Esophagus muscularis mucosa (tissue), 4 donors: ENCODE measurements at regions not wholly inside any gene's neighbourhood (a gene's known extent, or its start where the extent isn't known, plus 50 kb on each side); places are given as distances from the start of the nearest gene placed in this dataset.

Experiments
- DNase-seq: peaks from one replicate; pipeline ENCODE4 v3.0.0-alpha.2; 2017; ENCODE audit errors: extremely low spot score
- H3K27ac ChIP-seq, 4 donors: fragments of 200-600 bp; sonication (generic); replicated peaks in 1 of 4; 1 replicate in 3 of 4; 2 replicates in 1 of 4; pipeline ENCODE4 v1.5.1; 2016 to 2019; ENCODE audit warnings: mild to moderate bottlenecking in 1 of 4
- H3K27me3 ChIP-seq, 4 donors: fragments of 200-600 bp; sonication (generic); one replicate each; pipeline versions ENCODE4 v1.5.1 to v1.6.0; 2016 to 2019
- H3K36me3 ChIP-seq, 4 donors: fragments of 200-600 bp; sonication (generic); one replicate each; pipeline ENCODE4 v1.5.1; 2016 to 2019
- H3K4me1 ChIP-seq, 4 donors: fragments of 200-600 bp; sonication (generic); one replicate each; pipeline ENCODE4 v1.5.1; 2016 to 2019
- H3K4me3 ChIP-seq, 4 donors: fragments of 200-600 bp; sonication (generic); 1 replicate in 2 of 4; 2 replicates in 2 of 4; pipeline ENCODE4 v1.5.1; 2016 to 2019; ENCODE audit warnings: mild to moderate bottlenecking in 4 of 4, moderate library complexity in 1 of 4
- H3K9me3 ChIP-seq, 4 donors: fragments of 200-600 bp; sonication (generic); 1 replicate in 3 of 4; 2 replicates in 1 of 4; pipeline ENCODE4 v1.5.1; 2016 to 2019
- CTCF ChIP-seq, 3 experiments: fragments of 200-600 bp in 2 of 3; fragments of 450-650 bp in 1 of 3; sonication (generic) in 2 of 3; IDR thresholded peaks; one replicate each; pipeline ENCODE4 v1.5.1; 2017 to 2019; ENCODE audit warnings: antibody characterized with exemption in 3 of 3, mild to moderate bottlenecking in 2 of 3, moderate library complexity in 1 of 3
- EP300 ChIP-seq: sonication (generic); formaldehyde crosslinking; IDR thresholded peaks from one replicate; pipeline ENCODE4 v1.6.1; 2017; ENCODE audit warnings: antibody characterized with exemption
- POLR2A ChIP-seq: fragments of 450-650 bp; IDR thresholded peaks from one replicate; pipeline ENCODE4 v1.6.1; 2017; ENCODE audit warnings: antibody characterized with exemption, moderate library complexity, mild to moderate bottlenecking, low read depth
- POLR2AphosphoS5 ChIP-seq, 2 donors: sonication (generic); formaldehyde crosslinking; IDR thresholded peaks; one replicate each; pipeline ENCODE4 v1.6.1; 2017; ENCODE audit warnings: antibody characterized with exemption in 2 of 2
- WGBS: methylation state at CpG from one replicate; pipeline ENCODE4 v1.1.5; 2018; 5-methylcytosine and 5-hydroxymethylcytosine counted together
- intact Hi-C: fragments of 100-400 bp; cut with DNase I; formaldehyde crosslinking; loops from one replicate; pipeline ENCODE4 v1.15.1; 2023

- H3K36me3 ChIP-seq = no peaks in the 10 kb centered on the region
- no peak for TF ChIP-seq CTCF (IDR thresholded peaks at IDR 0.05)
- TF ChIP-seq POLR2AphosphoS5 (IDR thresholded peaks at IDR 0.05) = no peak
- no peak for TF ChIP-seq EP300
- no peak for TF ChIP-seq POLR2A
- WGBS = 56% methylated on average over 2 of the region's 2 CpGs
- no peak overlapping the region for H3K4me3 ChIP-seq
- no peaks in the 10 kb centered on the region for H3K4me1 ChIP-seq
- no peak overlapping the region for H3K27ac ChIP-seq
- DNase-seq = no peak
- H3K27me3 ChIP-seq = peaks cover 0 to 2% (median 0%) of the 10 kb centered on the region in 4 donors
- no peaks in the 10 kb centered on the region for H3K9me3 ChIP-seq
- intact Hi-C loops = no loop called here
These were observed 332.6 kb upstream of the SYT1 start for GRCh38 chr12:78531831-78532458.

GRCh38 chr12:78534311-78534710 lies 330.3 kb upstream of the SYT1 start:
- TF ChIP-seq CTCF (IDR thresholded peaks at IDR 0.05) (no peak), EP300 (no peak), POLR2A (no peak), POLR2AphosphoS5 (IDR thresholded peaks at IDR 0.05) (no peak)
- 62% methylated on average over 1 of the region's 1 CpG for WGBS
- Histone ChIP-seq H3K9me3 (no peaks in the 10 kb centered on the region), H3K4me1 (no peaks in the 10 kb centered on the region), H3K36me3 (no peaks in the 10 kb centered on the region), H3K27ac (no peak overlapping the region), H3K27me3 (peaks cover 0 to 7% (median 0%) of the 10 kb centered on the region in 4 donors), H3K4me3 (no peak overlapping the region)
- DNase-seq = no peak
- intact Hi-C loops = no loop called here

GRCh38 chr12:78540606-78541336 lies 323.8 kb upstream of the SYT1 start:
- no peaks in the 10 kb centered on the region for H3K36me3 ChIP-seq
- intact Hi-C loops = no loop called here
- H3K27me3 ChIP-seq = peaks cover 0 to 7% (median 0%) of the 10 kb centered on the region in 4 donors
- no peak for DNase-seq
- H3K4me1 ChIP-seq = no peaks in the 10 kb centered on the region
- no peak for TF ChIP-seq CTCF (IDR thresholded peaks at IDR 0.05)
- no peak for TF ChIP-seq POLR2A
- no peak for TF ChIP-seq EP300
- no peak for TF ChIP-seq POLR2AphosphoS5 (IDR thresholded peaks at IDR 0.05)
- WGBS = 89% methylated on average over 7 of the region's 7 CpGs
- no peaks in the 10 kb centered on the region for H3K9me3 ChIP-seq
- H3K4me3 ChIP-seq = no peak overlapping the region
- H3K27ac ChIP-seq = no peak overlapping the region

- Histone ChIP-seq H3K27ac (no peak overlapping the region), H3K4me1 (no peaks in the 10 kb centered on the region), H3K36me3 (no peaks in the 10 kb centered on the region), H3K9me3 (no peaks in the 10 kb centered on the region), H3K27me3 (no peaks in the 10 kb centered on the region), H3K4me3 (no peak overlapping the region)
- TF ChIP-seq POLR2AphosphoS5 (IDR thresholded peaks at IDR 0.05) = no peak
- no peak for TF ChIP-seq EP300
- no peak for TF ChIP-seq POLR2A
- no peak for TF ChIP-seq CTCF (IDR thresholded peaks at IDR 0.05)
- intact Hi-C loops = no loop called here
- 88% methylated on average over 3 of the region's 3 CpGs for WGBS
- no peak for DNase-seq
These were observed 313.7 kb upstream of the SYT1 start for GRCh38 chr12:78550831-78551230.
